GM12878 (cell line): ENCODE measurements at regions not wholly inside any gene's neighbourhood (a gene's known extent, or its start where the extent isn't known, plus 50 kb on each side); places are given as distances from the start of the nearest gene placed in this dataset.

ENCODE experiments used
- ATAC-seq: fragments of 200-7000 bp; cut with Tn5 transposase; 3 replicates; pipeline ENCODE4 v1.9.1; 2020; ENCODE audit warnings: mild to moderate bottlenecking, moderate library complexity
- BruUV-seq: library from RNA; stranded (reverse); fragments of 400-500 nt; replicated peaks from 2 replicates; lab custom pipeline; 2021; lab: Mats Ljungman, UMichigan
- CTCF ChIA-PET: fragments of 300-600 bp; sonication (Branson Sonifier 250); formaldehyde crosslinking; extraction: SDS; loops from one replicate; lab custom pipeline; 2021; ENCODE audit warnings: inconsistent platforms; lab: Yijun Ruan, JAX
- POLR2A ChIA-PET: fragments of 350-600 bp; formaldehyde crosslinking; extraction: SDS; loops from one replicate; lab custom pipeline; 2021; ENCODE audit warnings: inconsistent platforms; lab: Charles Lee
- RAD21 ChIA-PET: fragments of 300-600 bp; sonication (Branson Sonifier 250); formaldehyde crosslinking; loops from one replicate; lab custom pipeline; 2023; ENCODE audit warnings: antibody characterized with exemption; ENCODE audit not compliant: unreplicated experiment; lab: Charles Lee
- SMC1A ChIA-PET: fragments of 300-600 bp; sonication (Branson Sonifier 250); formaldehyde crosslinking; loops from one replicate; lab custom pipeline; 2023; ENCODE audit not compliant: unreplicated experiment, uncharacterized antibody; lab: Charles Lee
- DNase-seq: peaks from one replicate; pipeline ENCODE4 v3.0.0-alpha.2; 2011; ENCODE audit warnings: low read depth, low spot score
- FAIRE-seq: peaks from 3 replicates; lab custom pipeline; 2011; peaks lifted over from hg19 to GRCh38; lab: Jason Lieb, UNC
- H2AFZ ChIP-seq: 2 replicates; pipeline ENCODE4 v1.6.0; 2011; ENCODE audit warnings: low read depth, low read length, control low read depth; ENCODE audit not compliant: control insufficient read depth
- H3K27ac ChIP-seq: 2 replicates; pipeline ENCODE4 v1.5.1; 2011; ENCODE audit warnings: control low read depth; ENCODE audit not compliant: control insufficient read depth, insufficient read depth
- H3K27me3 ChIP-seq, 2 experiments: replicated peaks in 1 of 2; 2 replicates each; pipeline versions ENCODE4 v1.6.0 to v1.6.1; 2011; ENCODE audit warnings: low read length in 1 of 2; ENCODE audit not compliant: control insufficient read depth in 2 of 2, insufficient read depth in 2 of 2
- H3K36me3 ChIP-seq, 2 experiments: 2 replicates each; pipeline ENCODE4 v1.5.1; 2011; ENCODE audit warnings: low read length in 1 of 2; ENCODE audit not compliant: control insufficient read depth in 2 of 2, insufficient read depth in 2 of 2
- H3K4me1 ChIP-seq: 2 replicates; pipeline ENCODE4 v1.6.1; 2011; ENCODE audit warnings: mild to moderate bottlenecking, low read length, moderate library complexity, mixed read lengths; ENCODE audit not compliant: control insufficient read depth, insufficient read depth
- H3K4me2 ChIP-seq: 2 replicates; pipeline ENCODE4 v1.6.0; 2011; ENCODE audit warnings: control low read depth; ENCODE audit not compliant: control insufficient read depth, insufficient read depth
- H3K4me3 ChIP-seq: fragments of 200-600 bp; sonication (generic); 2 replicates; pipeline ENCODE4 v1.5.1; 2016
- H3K79me2 ChIP-seq: 2 replicates; pipeline ENCODE4 v1.6.0; 2011; ENCODE audit warnings: low read length; ENCODE audit not compliant: control insufficient read depth, insufficient read depth
- H3K9ac ChIP-seq: 2 replicates; pipeline ENCODE4 v1.8.0; 2011; ENCODE audit warnings: low read length, control low read depth, mixed read lengths; ENCODE audit not compliant: control insufficient read depth, insufficient read depth
- H3K9me3 ChIP-seq: replicated peaks from 3 replicates; pipeline ENCODE4 v1.5.1; 2011; ENCODE audit warnings: mild to moderate bottlenecking, low read length; ENCODE audit not compliant: control insufficient read depth, insufficient read depth
- H4K20me1 ChIP-seq: 2 replicates; pipeline ENCODE4 v1.6.0; 2011; ENCODE audit not compliant: control insufficient read depth, insufficient read depth
- BRCA1 ChIP-seq: IDR thresholded peaks from 2 replicates; pipeline ENCODE4 v1.6.1; 2011; ENCODE audit warnings: low read depth, low read length, improper control_type of control experiment
- CHD1 ChIP-seq: IDR thresholded peaks from 2 replicates; pipeline ENCODE4 v1.6.1; 2012; ENCODE audit warnings: low read depth, low read length, improper control_type of control experiment
- E2F4 ChIP-seq: IDR thresholded peaks from 2 replicates; pipeline ENCODE4 v1.6.1; 2012; ENCODE audit warnings: low read depth, low read length, improper control_type of control experiment
- EED ChIP-seq: sonication (generic); IDR thresholded peaks from 2 replicates; pipeline ENCODE4 v1.6.1; 2016; ENCODE audit warnings: antibody characterized with exemption, low read depth
- HDGF ChIP-seq: fragments of 450-650 bp; IDR thresholded peaks from 2 replicates; pipeline ENCODE4 v1.6.1; 2016; ENCODE audit warnings: antibody characterized with exemption
- IRF5 ChIP-seq: fragments of 450-650 bp; IDR thresholded peaks from 2 replicates; pipeline ENCODE4 v1.6.1; 2017; ENCODE audit warnings: borderline replicate concordance
- JUNB ChIP-seq: IDR thresholded peaks from 2 replicates; pipeline ENCODE4 v1.6.1; 2016; ENCODE audit warnings: antibody characterized with exemption, mild to moderate bottlenecking
- KDM1A ChIP-seq: fragments of 200-600 bp; sonication (generic); IDR thresholded peaks from 2 replicates; pipeline ENCODE4 v1.6.1; 2016; ENCODE audit warnings: borderline replicate concordance
- NRF1 ChIP-seq: conservative IDR thresholded peaks from 2 replicates; pipeline ENCODE4 v1.6.1; 2011; ENCODE audit warnings: mild to moderate bottlenecking, low read depth, low read length, improper control_type of control experiment
- PAX5 ChIP-seq: IDR thresholded peaks from 2 replicates; pipeline ENCODE4 v1.6.1; 2011; ENCODE audit warnings: low read depth, low read length, borderline replicate concordance
- PKNOX1 ChIP-seq: fragments of 450-650 bp; IDR thresholded peaks from 2 replicates; pipeline ENCODE4 v1.6.1; 2016; ENCODE audit warnings: mild to moderate bottlenecking
- POLR2AphosphoS2 ChIP-seq: IDR thresholded peaks from 2 replicates; pipeline ENCODE4 v1.6.1; 2011; ENCODE audit warnings: low read depth, mild to moderate bottlenecking, low read length, improper control_type of control experiment, moderate library complexity
- SMAD1 ChIP-seq: fragments of 450-650 bp; IDR thresholded peaks from 2 replicates; pipeline ENCODE4 v1.6.1; 2018; ENCODE audit warnings: mild to moderate bottlenecking, low read depth; ENCODE audit not compliant: partially characterized antibody
- TAF1 ChIP-seq: IDR thresholded peaks from 2 replicates; pipeline ENCODE4 v1.6.1; 2011; ENCODE audit warnings: mild to moderate bottlenecking, low read depth, low read length, borderline replicate concordance
- USF2 ChIP-seq: IDR thresholded peaks from 2 replicates; pipeline ENCODE4 v1.6.1; 2011; ENCODE audit warnings: low read depth, low read length, improper control_type of control experiment, borderline replicate concordance
- ZBTB11 ChIP-seq: fragments of 450-650 bp; formaldehyde crosslinking; IDR thresholded peaks from 2 replicates; pipeline ENCODE4 v1.5.0; 2022; ENCODE audit warnings: mild to moderate bottlenecking, missing genetic modification characterization
- ZNF274 ChIP-seq: IDR thresholded peaks from one replicate; pipeline ENCODE4 v1.8.0; 2011; ENCODE audit not compliant: insufficient read length, insufficient read depth
- WGBS: methylation state at CpG from one replicate; pipeline ENCODE4 v1.1.6; 2016; ENCODE audit warnings: low lambda C conversion rate; ENCODE audit not compliant: insufficient replicate concordance, insufficient coverage; ENCODE audit errors: missing lambda C conversion rate; 5-methylcytosine and 5-hydroxymethylcytosine counted together
- in situ Hi-C: fragments of 300-500 bp; cut with MboI; formaldehyde crosslinking; loops from 9 replicates; pipeline ENCODE4 v1.14.3; 2018; ENCODE audit warnings: mixed read lengths
- intact Hi-C: fragments of 100-400 bp; cut with micrococcal nuclease; formaldehyde crosslinking; loops from one replicate; pipeline ENCODE4 v1.14.2; 2022; ENCODE audit not compliant: unreplicated experiment

- CTCF ChIA-PET, result no interaction called here
- WGBS, result 0% methylated on average over 6 of the region's 6 CpGs
- no peak overlapping the region for H3K9ac ChIP-seq
- H3K79me2 ChIP-seq, result no peaks in the 10 kb centered on the region
- H3K27ac ChIP-seq, result no peak overlapping the region
- POLR2A ChIA-PET, result no interaction called here
- H3K9me3 ChIP-seq, result no peaks in the 10 kb centered on the region
- intact Hi-C loops, result no loop called here
- RAD21 ChIA-PET, result no interaction called here
- H2AFZ ChIP-seq, result no peak overlapping the region
- DNase-seq, result no peak
- no peaks in the 10 kb centered on the region for H4K20me1 ChIP-seq
- H3K4me2 ChIP-seq, result no peak overlapping the region
- SMC1A ChIA-PET, result no interaction called here
- FAIRE-seq, result no peak
- BruUV-seq, result no TSS peak
- H3K4me3 ChIP-seq, result no peak overlapping the region
- in situ Hi-C loops, result no loop called here
- H3K27me3 ChIP-seq, result peaks cover 0 to 4% of the 10 kb centered on the region in 2 experiments; a peak in 2 of 4 replicates
- no peak for ATAC-seq
- no peaks in the 10 kb centered on the region for H3K36me3 ChIP-seq
- no peaks in the 10 kb centered on the region for H3K4me1 ChIP-seq
- TF ChIP-seq E2F4 (no peak), PKNOX1 (no peak), TAF1 (no peak), BRCA1 (no peak), PAX5 (no peak), CHD1 (no peak), NRF1 (no peak), JUNB (no peak), EED (no peak), POLR2AphosphoS2 (no peak), SMAD1 (no peak), ZBTB11 (CRISPR knock-in tag) (no peak), HDGF (no peak), ZNF274 (no peak), KDM1A (no peak), IRF5 (no peak), USF2 (no peak)
Observed at GRCh38 chr11:45456686-45457085, 170.5 kb upstream of the SYT13 start.
